Nephron (organoid): ENCODE measurements at regions not wholly inside any gene's neighbourhood (a gene's known extent, or its start where the extent isn't known, plus 50 kb on each side); places are given as distances from the start of the nearest gene placed in this dataset.
A peak's percentile ranks its signal among the peaks of the same experiment; 100 is the strongest.

ENCODE experiments used
- H3K27ac Mint-ChIP-seq, 3 experiments: 2 replicates each; pipeline ENCODE4 v1.8.0; 2020; ENCODE audit warnings: mixed read lengths in 3 of 3, mild to moderate bottlenecking in 2 of 3, moderate library complexity in 1 of 3
- H3K27me3 Mint-ChIP-seq: 2 replicates; pipeline ENCODE4 v1.8.0; 2021; ENCODE audit warnings: low read depth, mild to moderate bottlenecking, moderate library complexity, mixed read lengths
- H3K36me3 Mint-ChIP-seq: 2 replicates; pipeline ENCODE4 v1.8.0; 2020; ENCODE audit warnings: low read depth, mixed read lengths
- H3K4me1 Mint-ChIP-seq: 2 replicates; pipeline ENCODE4 v1.8.0; 2020; ENCODE audit warnings: mixed read lengths
- H3K4me3 Mint-ChIP-seq, 3 experiments: 2 replicates each; pipeline ENCODE4 v1.8.0; 2020; ENCODE audit warnings: mild to moderate bottlenecking in 3 of 3, mixed read lengths in 3 of 3, moderate library complexity in 2 of 3
- H3K9me3 Mint-ChIP-seq: 2 replicates; pipeline ENCODE4 v1.8.0; 2020; ENCODE audit warnings: mixed read lengths
- TF ChIP-seq, protein P1 (sequence below), 3 experiments: fragments of 200-600 bp; sonication (generic); IDR thresholded peaks; one replicate each; pipeline ENCODE4 v1.5.0; 2021; ENCODE audit warnings: antibody characterized with exemption in 3 of 3; ENCODE audit not compliant: unreplicated experiment in 3 of 3

- peaks cover 57% of the 10 kb centered on the region for H3K4me1 Mint-ChIP-seq
- TF ChIP-seq, protein P1, sequence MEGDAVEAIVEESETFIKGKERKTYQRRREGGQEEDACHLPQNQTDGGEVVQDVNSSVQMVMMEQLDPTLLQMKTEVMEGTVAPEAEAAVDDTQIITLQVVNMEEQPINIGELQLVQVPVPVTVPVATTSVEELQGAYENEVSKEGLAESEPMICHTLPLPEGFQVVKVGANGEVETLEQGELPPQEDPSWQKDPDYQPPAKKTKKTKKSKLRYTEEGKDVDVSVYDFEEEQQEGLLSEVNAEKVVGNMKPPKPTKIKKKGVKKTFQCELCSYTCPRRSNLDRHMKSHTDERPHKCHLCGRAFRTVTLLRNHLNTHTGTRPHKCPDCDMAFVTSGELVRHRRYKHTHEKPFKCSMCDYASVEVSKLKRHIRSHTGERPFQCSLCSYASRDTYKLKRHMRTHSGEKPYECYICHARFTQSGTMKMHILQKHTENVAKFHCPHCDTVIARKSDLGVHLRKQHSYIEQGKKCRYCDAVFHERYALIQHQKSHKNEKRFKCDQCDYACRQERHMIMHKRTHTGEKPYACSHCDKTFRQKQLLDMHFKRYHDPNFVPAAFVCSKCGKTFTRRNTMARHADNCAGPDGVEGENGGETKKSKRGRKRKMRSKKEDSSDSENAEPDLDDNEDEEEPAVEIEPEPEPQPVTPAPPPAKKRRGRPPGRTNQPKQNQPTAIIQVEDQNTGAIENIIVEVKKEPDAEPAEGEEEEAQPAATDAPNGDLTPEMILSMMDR (IDR thresholded peaks at IDR 0.05; ENCODE audit: unreplicated experiment in 3 of 3) = no peak
- H3K27ac Mint-ChIP-seq = peak overlapping the region; percentile 81 to 99 (median 91)
- H3K4me3 Mint-ChIP-seq = no peak overlapping the region
- no peaks in the 10 kb centered on the region for H3K36me3 Mint-ChIP-seq
- H3K27me3 Mint-ChIP-seq = no peaks in the 10 kb centered on the region
- no peaks in the 10 kb centered on the region for H3K9me3 Mint-ChIP-seq
Measured at GRCh38 chr1:23639460-23640095, 52.0 kb upstream of the RPL11 start.

DNA sequence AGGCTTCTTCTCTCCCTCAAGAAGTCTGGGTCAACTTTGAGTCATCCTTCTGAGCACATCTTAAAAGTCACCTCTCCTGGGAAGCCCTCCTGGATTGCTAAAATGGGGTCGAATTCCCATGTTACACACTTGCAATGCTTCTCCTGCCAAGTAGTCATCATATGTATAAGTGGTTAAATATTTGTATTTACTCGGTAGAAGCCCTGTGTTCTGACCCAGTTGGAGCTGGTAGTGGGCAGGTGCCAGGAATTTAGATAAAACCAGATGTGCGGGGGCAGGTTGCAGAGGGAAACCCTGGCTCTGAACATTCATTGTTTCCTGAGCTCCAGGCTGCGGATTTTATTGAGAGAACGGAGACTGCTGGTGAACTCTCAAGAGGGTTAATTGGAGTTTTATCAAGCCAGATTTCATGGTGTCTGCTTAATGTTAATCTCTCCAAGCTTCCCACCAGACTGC is 52.8 kb upstream of the RPL11 start:
- TF ChIP-seq, protein P1 (IDR thresholded peaks at IDR 0.05; ENCODE audit: unreplicated experiment in 3 of 3) = no peak
- Mint-ChIP-seq H3K36me3 (no peaks in the 10 kb centered on the region), H3K27me3 (no peaks in the 10 kb centered on the region), H3K4me3 (no peak overlapping the region), H3K27ac (peak overlapping the region; percentile 81 to 99 (median 91)), H3K9me3 (no peaks in the 10 kb centered on the region), H3K4me1 (peaks cover 55% of the 10 kb centered on the region)

- TF ChIP-seq, protein P1 (IDR thresholded peaks at IDR 0.05; ENCODE audit: unreplicated experiment in 3 of 3) = no peak
- no peaks in the 10 kb centered on the region for H3K36me3 Mint-ChIP-seq
- H3K4me3 Mint-ChIP-seq = peak overlapping the region in 1 of 3 experiments; percentile 21
- no peaks in the 10 kb centered on the region for H3K9me3 Mint-ChIP-seq
- H3K27me3 Mint-ChIP-seq = no peaks in the 10 kb centered on the region
- peak overlapping the region; percentile 81 to 99 (median 91) for H3K27ac Mint-ChIP-seq
- peaks cover 51% of the 10 kb centered on the region for H3K4me1 Mint-ChIP-seq
Measured at GRCh38 chr1:23638188-23638619, 53.4 kb upstream of the RPL11 start.

- peaks cover 46% of the 10 kb centered on the region for H3K4me1 Mint-ChIP-seq
- H3K27ac Mint-ChIP-seq = peak overlapping the region; percentile 60 to 92 (median 71)
- H3K9me3 Mint-ChIP-seq = no peaks in the 10 kb centered on the region
- peak overlapping the region in 2 of 3 experiments; percentile 46 to 57 for H3K4me3 Mint-ChIP-seq
- TF ChIP-seq, protein P1 (IDR thresholded peaks at IDR 0.05; ENCODE audit: unreplicated experiment in 3 of 3) = no peak
- no peaks in the 10 kb centered on the region for H3K27me3 Mint-ChIP-seq
- H3K36me3 Mint-ChIP-seq = no peaks in the 10 kb centered on the region
Measured at GRCh38 chr1:23636009-23636408, 55.6 kb upstream of the RPL11 start.

- Mint-ChIP-seq H3K4me1 (peaks cover 46% of the 10 kb centered on the region), H3K4me3 (peak overlapping the region; percentile 21 to 59 (median 56)), H3K27ac (peak overlapping the region; percentile 86 to 97 (median 91)), H3K9me3 (no peaks in the 10 kb centered on the region), H3K36me3 (no peaks in the 10 kb centered on the region), H3K27me3 (no peaks in the 10 kb centered on the region)
- TF ChIP-seq, protein P1 (IDR thresholded peaks at IDR 0.05; ENCODE audit: unreplicated experiment in 3 of 3) = peak; percentile 87 to 93 (median 88)
Measured at GRCh38 chr1:23634840-23635651, 56.6 kb upstream of the RPL11 start.
